Posterior vena cava (tissue), 2 donors: ENCODE measurements at regions not wholly inside any gene's neighbourhood (a gene's known extent, or its start where the extent isn't known, plus 50 kb on each side); places are given as distances from the start of the nearest gene placed in this dataset.
"Not testable (repeated sequence)": the region's sequence is repeated elsewhere in the genome, so short reads cannot be mapped to it uniquely, and the experiment has no call there.

ENCODE experiments used
- DNase-seq: peaks from one replicate; pipeline ENCODE4 v3.0.0-alpha.2; 2020; ENCODE audit warnings: low spot score
- intact Hi-C, 2 donors: fragments of 100-400 bp; cut with DNase I; formaldehyde crosslinking; loops; one replicate each; pipeline versions ENCODE4 v1.14.1 to v1.14.2; 2022 to 2023
- donor health status: DM: yes; HTN: yes; CAD: no.
- donor health status: DM: yes; HTN: yes; CAD: no.

GRCh38 chr6:85750146-85750545 lies 107.5 kb upstream of the SYNCRIP start:
- intact Hi-C loops, DNase-seq: not testable (repeated sequence)

GRCh38 chr6:85749236-85749635 lies 106.5 kb upstream of the SYNCRIP start:
- intact Hi-C loops, result no loop called here
- no peak for DNase-seq

- intact Hi-C loops, result no loop called here
Observed at GRCh38 chr6:85747666-85748065, 105.0 kb upstream of the SYNCRIP start.

GRCh38 chr6:85747093-85747492 lies 104.4 kb upstream of the SYNCRIP start:
- DNase-seq, result no peak
- intact Hi-C loops, result no loop called here

More at GRCh38 chr6:85747666-85748065, 105.0 kb upstream of the SYNCRIP start:
- DNase-seq, result no peak

GRCh38 chr6:85744433-85744970 lies 101.8 kb upstream of the SYNCRIP start:
- DNase-seq, result no peak
- intact Hi-C loops, result no loop called here

- intact Hi-C loops, result no loop called here
- DNase-seq, result no peak
Observed at GRCh38 chr6:85726206-85726605, 83.5 kb upstream of the SYNCRIP start.

GRCh38 chr6:85715797-85716196 lies 73.1 kb upstream of the SYNCRIP start:
- DNase-seq, result no peak
- intact Hi-C loops, result no loop called here

GRCh38 chr6:85714893-85715530 lies 72.3 kb upstream of the SYNCRIP start:
- intact Hi-C loops, result no loop called here
- no peak for DNase-seq

- DNase-seq, result no peak
- intact Hi-C loops, result no loop called here
Observed at GRCh38 chr6:85712346-85712745, 69.7 kb upstream of the SYNCRIP start.

- intact Hi-C loops, DNase-seq: not testable (repeated sequence)
Observed at GRCh38 chr6:85707515-85708145, 64.9 kb upstream of the SYNCRIP start.

- no peak for DNase-seq
- intact Hi-C loops, result no loop called here
Observed at GRCh38 chr6:85706272-85706671, 63.6 kb upstream of the SYNCRIP start.

- intact Hi-C loops, result no loop called here
- no peak for DNase-seq
Observed at GRCh38 chr6:85705220-85705619, 62.5 kb upstream of the SYNCRIP start.

GRCh38 chr6:85703406-85703805 lies 60.7 kb upstream of the SYNCRIP start:
- no peak for DNase-seq
- intact Hi-C loops, result no loop called here
